GM19452 (cell line): ENCODE measurements at regions not wholly inside any gene's neighbourhood (a gene's known extent, or its start where the extent isn't known, plus 50 kb on each side); places are given as distances from the start of the nearest gene placed in this dataset.

Source experiments
- ATAC-seq: cut with Tn5 transposase; IDR thresholded peaks from one replicate; pipeline ENCODE4 v1.9.1; 2021; ENCODE audit not compliant: unreplicated experiment

DNA sequence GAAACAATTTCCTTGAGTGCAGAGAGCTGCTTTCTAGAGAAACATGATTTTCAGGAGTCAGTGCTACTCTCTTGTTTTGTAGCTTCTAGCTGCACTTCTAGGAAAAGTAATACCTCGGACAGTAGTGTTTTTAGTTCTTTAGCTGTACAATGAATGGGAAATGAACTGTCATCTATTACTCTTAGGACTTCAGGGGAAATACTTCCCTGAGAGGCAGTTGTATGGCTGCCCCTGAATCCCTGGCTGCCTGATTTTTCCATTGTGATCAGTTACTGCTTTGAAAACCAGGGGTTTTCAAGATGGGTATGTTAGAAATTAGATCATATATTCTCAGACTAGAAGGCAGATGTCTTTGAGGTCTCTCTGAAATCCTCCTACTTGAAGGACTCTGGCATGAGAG is 200.3 kb upstream of the SEMA6D start:
- ATAC-seq: no peak

DNA sequence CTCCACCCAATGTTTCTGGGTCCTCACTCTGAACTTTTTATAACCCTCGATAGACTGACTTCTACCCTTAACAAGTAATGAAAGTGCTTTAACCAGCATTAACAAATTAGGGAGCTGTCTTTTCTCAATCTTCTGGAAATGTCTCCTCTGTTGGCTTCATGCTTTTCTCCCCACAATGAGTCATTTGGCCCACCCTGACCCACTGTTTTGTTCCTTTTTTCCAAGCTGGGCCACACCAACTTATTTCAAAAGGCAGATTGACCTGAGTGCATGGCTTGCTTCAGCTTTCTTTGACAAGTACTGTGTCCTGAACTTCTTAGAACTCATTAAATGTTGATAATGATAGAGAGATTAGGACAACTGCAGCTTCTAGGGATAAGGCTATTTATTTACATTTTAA is 199.6 kb upstream of the SEMA6D start:
- no peak for ATAC-seq

DNA sequence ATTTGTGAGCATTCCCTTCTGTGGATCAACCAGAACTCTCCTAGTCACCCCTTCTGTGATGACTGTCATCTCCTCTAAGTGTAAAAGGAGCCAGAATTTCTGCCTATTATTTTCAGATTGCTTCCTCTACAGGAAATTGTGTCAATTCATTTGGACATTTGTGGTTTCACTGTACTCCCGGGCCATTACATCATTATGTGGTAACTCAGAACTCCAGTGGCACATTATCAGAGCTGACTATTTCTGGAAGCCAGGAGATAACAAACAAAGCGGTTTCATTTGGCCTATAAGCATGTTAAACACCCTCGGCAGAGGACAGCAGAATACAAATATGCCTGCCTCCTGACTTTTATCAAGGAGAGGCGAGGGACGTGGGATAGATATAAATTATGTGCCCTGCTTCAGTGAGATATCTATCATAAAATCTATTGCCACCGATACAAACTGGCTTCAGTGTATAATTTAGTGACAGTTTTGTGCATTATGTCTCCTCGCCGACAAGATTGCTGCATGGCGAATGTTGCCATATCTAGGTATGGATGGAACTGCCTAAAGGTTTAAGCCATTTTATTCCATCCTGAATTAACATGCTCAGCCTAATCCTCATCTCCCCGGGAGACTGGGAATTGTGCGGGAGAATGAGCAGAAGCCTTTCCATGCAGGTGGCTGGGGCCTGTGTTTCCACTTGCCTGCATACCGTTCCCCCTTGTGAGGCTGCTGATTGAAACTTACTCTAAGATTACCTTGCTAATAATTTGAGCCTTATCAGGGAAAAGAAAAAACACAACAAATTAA is 193.4 kb upstream of the SEMA6D start:
- no peak for ATAC-seq

DNA sequence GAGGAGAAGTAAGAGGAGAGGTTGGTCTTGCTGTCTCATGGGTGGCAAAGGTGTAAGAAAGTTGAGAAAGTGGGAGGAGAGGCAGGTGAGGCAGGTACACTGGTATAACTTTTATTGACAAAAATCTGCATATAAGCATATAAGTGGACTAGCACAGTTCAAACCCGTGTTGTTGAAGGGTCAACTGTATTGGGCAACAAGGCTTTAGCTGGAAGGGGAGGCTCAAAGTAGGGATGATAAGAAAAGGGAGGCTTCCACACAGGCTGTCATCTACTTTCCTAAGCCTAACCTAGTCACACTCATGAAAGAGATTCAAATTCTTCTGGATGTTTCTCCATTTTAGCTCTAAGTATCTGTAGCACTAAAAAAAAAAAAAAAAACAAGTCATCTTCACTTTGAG is 188.1 kb upstream of the SEMA6D start:
- ATAC-seq: no peak

DNA sequence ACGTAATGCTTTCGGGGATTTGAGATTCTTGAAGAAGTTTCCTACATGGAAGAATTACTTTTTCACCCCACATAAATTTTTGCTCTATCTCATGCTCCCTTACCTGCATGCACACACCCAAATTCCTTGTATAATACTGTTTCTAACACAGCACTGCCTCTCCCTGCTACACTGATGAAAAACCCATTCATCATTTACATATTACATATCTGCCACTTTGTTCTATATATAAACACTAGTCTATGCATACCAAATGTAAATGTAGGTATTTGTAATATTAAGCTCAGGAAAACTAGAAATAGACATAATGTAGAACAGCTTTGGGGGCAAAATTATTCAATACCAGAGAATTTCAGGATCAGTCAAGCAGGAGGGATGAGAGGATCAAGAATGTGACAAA is 182.6 kb upstream of the SEMA6D start:
- ATAC-seq: no peak

DNA sequence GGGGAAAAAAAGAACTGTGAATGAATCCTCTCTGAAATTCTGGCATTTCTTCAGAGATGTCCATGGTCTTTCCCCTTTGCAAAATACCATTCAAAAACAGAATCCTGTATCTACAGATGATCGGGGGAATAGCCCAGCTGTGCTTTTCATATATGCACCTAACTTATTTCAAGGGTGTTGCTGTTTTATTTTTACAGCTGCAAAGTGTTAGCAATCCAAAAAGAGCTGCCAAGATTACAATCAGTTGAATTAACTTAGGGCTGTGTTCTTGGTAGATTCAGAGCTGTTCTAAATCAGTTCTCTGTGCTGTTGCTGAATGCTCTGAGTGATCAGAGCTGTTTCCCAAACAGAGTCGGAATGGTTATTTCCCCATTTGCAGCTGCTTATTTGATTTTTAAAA is 175.7 kb upstream of the SEMA6D start:
- no peak for ATAC-seq

DNA sequence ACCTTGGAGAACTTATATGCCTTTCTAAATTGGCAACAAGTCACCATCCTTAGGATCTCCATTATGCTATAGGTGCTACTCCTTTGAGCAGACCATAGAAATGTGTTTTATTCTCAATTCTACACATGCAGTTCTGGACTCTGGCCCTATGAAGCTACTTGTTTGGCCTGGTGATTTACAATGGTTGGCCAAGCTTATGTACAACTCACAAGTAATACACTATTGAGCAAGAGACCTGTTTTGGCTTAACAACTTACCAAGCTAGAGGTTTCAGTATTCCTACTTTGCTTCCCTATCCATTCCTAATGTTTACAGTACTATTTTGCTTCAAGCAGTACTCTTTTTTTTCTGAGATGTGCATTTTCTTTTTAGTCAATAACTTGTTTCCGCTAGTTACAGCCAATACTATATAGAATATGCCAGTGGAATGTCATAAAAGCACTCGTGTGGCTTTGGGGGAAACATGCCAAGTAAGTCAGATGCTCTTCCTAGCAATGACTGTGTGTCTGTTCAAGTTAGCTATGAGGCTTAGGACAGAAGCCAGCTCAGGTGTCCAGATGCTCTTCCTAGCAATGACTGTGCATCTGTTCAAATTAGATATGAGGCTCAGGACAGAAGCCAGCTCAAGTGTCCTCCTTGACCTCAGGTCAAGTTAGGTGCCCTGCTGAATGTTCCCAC is 174.9 kb upstream of the SEMA6D start:
- ATAC-seq: no peak

DNA sequence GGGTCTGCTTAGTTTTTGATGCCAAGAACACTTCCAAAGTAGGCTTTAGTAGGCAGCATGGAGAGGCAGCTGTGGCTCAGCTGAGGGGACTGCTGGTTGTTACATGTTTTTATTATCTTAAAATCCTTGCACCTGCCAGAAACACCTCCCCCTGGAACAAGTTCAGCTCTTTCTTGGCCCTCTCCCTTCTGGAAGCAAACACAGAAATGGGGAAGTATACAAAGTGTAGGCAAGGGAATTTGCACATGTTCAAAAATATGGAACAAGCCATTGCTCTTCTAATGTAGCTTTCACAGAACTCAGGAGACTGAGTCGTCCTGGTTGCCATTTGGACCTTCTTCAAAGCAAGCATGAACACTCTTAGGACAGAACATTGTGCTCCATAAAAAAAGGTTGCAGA is 169.1 kb upstream of the SEMA6D start:
- no peak for ATAC-seq

DNA sequence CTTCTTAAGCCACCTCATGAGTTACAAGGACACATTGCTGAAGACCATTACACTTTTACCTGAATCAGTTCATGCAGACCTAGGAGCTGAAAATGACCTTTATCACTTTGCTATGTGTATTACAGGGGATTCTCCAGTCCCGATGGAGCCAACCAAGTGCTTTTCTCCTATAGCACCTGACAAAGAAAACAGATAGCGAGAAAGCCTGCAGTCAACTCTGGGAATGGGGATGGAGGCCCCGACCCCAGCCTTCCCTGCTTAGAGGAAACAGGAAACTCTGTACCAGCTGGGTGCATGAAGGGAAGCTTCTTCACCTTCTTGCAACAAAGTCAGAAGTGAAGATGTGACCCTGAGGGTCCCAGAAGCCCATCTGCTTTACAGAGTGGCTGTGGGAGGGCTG is 168.3 kb upstream of the SEMA6D start:
- ATAC-seq: no peak

DNA sequence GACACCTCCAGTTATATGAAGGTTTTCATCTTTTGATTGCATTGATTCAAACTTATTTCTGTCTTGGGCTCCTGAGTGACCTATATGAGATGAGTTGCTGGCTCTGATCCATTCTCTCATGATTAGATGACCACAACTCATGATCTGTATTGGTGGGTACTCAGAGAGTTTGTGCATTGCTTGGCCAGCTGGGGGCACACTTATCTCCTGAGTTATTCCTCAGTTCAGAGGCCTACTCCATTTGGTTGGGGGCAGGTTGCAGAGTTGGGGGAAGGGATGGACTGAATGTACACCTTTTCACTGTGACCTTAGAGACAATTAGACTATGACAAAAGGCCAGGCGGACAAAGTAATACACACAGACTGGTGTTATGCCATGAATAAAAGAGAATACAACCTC is 166.2 kb upstream of the SEMA6D start:
- no peak for ATAC-seq

DNA sequence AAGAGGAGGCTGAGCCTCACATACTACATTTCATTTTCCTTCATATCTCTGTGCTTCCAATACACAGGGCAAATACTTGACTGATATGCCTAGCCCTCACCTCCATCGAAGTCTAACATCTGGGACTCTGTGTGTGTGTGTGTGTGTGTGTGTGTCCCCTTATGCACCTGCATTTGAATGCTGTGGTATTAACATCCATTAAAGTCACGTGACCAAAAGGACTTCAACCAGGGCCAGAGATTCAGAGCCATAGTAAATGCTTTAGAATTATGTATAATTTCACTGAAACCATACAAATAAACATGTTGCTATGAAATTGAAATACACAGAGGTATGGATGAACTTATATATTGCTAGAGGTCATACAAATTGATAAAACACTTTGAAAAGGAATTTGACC is 165.8 kb upstream of the SEMA6D start:
- ATAC-seq: no peak

DNA sequence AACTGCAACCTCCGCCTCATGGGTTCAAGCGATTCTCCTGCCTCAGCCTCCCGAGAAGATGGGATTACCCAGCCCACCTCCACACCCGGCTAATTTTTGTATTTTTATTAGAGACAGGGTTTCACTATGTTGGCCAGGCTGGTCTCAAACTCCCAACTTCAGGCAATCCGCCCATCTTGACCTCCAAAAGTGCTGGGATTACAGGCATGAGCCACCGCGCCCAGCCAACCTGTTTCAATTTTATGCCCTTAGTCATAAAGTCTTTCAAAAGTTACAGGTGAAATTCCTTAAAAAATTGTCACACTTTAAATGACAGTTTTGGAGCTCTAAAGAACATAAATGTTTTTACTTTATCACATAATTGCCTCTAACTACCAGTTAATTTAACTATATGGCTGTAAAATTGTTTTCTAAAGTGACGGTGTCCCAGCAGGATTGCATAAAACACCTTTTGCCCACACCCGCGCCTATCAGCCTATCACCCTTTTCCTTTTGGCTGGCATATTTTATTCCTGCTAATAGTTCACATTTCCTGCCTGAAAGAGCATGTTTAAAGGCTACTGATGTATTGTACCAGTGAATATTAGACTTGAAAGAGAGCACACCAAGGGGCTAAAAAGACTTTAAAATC is 164.2 kb upstream of the SEMA6D start:
- ATAC-seq: no peak

DNA sequence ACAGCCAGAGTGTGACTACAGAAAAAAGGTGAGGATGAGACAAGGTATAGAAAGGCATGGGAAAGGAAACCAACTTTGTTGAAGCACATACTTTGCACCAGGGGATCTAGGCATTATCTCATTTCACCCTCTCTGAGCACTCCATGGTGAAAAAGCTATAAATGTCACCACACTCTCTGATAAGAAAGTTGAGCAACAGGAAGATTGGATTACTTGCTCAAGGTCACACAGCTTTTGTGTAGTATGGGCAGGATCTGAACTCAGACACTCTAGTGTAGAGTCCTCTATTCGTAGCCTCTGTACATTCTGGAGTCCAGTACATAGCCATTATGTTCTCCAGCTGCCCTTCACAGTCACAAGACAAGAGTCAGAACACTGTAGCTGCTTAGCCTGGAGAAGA is 163.4 kb upstream of the SEMA6D start:
- no peak for ATAC-seq

DNA sequence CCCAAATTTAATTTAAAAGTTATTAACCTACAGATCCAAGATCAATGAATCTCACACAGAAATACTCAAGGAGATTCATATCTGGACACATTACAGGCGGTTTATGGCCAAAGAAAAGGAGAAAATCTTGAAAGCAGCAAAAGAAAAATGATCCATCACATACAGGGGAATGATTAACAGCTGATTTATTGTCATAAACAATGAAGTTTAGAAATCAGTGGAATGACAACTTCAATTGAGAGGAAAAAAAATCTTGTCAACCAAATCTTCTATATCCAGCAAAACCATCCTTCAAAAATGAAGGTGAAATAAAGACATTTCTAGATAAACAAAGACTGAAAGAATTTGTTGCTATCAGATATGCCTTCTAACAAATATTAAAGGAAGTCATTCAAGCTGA is 156.2 kb upstream of the SEMA6D start:
- ATAC-seq: no peak

DNA sequence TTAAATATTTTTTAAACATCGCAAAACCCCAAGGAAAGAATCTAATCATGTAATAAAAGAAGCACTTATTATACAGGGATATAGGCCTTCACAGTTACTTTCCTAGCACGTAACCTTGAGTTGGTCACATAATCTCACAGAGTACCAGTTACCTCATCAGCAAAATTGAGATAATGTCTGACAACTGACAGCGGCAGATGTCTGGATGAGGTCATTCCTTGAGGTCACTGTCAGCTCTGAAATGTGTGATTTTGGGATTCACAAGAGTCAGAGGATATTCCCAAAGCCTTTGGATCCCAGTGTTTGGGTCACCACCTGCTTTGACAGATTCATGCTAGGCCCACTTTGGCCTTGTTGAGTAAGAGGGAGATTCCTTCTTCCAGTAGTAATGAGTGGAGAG is 151.4 kb upstream of the SEMA6D start:
- ATAC-seq: no peak

DNA sequence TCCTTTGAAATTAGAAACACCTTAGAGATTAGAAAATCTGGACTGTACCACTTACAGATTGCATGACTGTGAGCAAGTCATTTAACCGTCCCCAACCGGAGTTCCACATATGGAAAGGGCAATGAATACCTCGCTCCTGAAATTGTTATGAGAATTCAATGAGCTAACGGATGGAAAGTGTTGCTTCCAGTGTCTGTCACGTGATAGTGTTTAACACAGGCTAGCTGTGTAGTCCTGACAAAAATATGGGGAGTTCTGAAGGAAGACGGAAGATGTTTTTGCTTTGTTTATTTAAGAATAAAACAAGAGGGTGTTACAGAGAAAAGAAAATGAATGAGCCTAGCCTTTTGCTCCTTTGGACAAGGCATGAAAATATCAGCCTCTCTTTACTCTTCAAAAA is 150.7 kb upstream of the SEMA6D start:
- no peak for ATAC-seq

DNA sequence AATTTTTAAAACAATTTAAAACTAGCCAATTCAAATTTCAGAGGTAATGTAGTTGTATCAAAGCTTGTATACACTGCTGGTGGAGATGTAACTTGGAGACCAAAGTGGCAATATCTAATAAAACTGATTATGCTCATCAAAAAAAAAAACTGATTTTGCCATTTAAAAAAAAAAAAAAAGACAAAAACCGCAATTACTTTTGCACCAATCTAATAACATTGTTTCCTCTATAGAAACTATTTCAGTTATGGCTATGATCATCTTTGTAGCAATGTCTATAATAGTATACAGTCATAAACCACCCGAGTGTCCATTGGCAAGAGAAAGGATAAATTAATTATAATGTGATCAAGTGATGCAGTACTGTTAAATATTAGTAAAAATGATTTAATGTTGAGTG is 149.3 kb upstream of the SEMA6D start:
- ATAC-seq: no peak

DNA sequence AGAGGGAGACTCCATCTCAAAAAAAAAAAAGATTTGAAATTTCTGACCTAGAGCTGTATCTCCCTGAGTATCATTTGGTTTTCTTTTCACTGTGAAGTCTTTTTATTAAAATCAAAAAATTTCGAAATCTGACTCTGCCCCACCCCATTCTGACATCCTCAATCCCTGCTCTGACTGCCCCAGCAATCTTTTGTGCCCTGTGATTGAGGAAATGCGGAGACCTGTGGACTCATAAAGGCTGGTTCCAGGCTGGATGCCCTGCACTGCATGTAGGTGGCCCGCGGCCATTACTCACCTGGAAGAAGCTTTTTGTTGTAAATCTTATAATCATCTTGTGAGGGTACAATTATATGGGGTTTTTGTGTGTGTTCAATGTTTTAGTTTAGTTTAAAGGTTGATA is 147.3 kb upstream of the SEMA6D start:
- ATAC-seq: no peak

DNA sequence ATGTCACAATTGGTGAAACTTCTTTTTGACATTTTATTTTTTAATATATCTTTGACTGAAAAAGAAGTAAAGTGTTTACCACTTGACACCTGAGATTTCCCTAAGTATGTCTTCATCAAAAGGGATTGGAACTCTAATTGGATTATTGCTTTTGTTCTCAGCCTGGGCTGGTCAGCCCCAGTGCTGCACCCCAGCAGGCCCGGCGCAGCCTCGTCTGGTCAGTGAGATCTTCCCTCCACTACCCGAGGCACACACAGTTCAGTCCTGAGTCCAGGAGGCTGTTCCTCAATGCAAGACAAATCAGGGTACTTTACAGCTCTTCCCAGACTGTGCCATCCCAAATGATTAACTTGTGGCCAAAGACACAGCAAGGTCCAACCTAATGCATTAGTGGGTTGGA is 146.9 kb upstream of the SEMA6D start:
- no peak for ATAC-seq

DNA sequence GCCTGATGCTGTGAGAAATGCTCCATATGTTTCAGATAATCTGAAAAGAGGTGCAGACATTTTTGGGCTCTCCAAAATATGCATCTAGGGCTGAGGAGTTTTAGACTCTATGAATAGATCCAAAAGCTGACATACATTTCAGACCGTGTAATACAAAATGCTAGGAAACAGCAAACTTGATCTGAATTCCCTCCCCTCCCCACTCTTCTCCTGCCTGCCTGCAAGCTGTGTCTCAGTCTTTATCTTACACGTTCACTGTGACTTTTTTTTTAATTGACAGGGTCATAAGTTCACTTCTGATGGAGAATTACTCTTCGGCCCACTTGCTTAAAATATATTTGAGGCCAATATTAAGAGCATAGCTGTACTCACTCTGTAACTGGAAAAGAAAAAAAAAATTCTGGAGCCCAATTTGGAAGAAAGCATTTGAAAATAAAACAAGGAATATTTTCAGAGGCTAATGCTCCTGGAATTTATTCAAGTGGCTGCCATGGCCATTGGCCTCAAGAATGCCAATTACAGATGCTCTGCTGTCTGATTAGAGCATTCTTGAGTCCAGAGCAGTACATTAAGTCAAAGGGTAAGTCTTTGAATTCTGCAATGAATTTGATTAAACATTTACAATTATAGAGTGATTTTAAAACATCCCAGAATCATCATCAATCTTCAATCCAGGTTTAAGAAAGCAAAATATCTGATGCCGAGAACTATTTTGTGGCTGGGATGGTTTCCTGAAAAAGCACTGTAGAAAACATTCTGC is 146.2 kb upstream of the SEMA6D start:
- ATAC-seq: no peak

DNA sequence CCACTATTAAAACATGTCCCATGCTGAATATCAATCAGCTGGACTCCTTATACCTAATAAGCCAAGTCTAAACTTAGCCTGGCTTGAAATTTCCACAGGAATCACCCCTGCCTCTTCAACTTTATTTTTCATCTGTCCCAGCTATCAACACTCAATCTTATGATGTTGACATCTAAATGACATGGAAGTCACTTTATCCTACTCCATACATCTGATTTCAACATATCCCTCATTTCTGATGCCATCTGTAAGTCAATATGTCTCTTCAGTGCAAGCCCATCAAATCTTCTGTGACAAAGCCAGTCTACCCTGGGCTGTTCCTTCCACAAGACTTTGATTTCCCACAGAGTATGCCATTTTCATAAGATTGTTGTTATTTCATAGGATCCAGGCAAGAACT is 143.6 kb upstream of the SEMA6D start:
- ATAC-seq: no peak

DNA sequence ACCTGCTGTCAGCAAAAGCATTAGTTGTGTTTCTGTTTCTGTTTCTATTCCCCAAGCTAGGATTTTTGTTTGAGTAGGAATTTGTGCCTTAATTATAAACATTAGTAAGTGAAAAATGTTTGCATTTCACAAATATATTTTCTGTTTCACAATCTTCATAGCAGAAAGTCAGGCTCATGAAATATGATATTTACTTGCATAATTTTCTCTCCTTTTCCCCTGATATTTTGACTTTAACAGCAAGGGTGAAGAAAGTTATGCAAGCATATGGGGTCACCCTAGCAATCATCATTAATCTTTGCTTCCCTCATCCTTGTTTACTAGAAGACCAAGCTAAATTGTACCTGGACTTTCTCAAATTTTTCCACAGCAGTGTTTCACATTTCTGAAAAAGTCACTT is 140.3 kb upstream of the SEMA6D start:
- no peak for ATAC-seq
